ENCODE measurements at regions not wholly inside any gene's neighbourhood (a gene's known extent, or its start where the extent isn't known, plus 50 kb on each side); places are given as distances from the start of the nearest gene placed in this dataset.

GRCh38 chr10:91117505-91117904 is 103.0 kb upstream of the PCGF5 start:
- TF ChIP-seq, protein P1, sequence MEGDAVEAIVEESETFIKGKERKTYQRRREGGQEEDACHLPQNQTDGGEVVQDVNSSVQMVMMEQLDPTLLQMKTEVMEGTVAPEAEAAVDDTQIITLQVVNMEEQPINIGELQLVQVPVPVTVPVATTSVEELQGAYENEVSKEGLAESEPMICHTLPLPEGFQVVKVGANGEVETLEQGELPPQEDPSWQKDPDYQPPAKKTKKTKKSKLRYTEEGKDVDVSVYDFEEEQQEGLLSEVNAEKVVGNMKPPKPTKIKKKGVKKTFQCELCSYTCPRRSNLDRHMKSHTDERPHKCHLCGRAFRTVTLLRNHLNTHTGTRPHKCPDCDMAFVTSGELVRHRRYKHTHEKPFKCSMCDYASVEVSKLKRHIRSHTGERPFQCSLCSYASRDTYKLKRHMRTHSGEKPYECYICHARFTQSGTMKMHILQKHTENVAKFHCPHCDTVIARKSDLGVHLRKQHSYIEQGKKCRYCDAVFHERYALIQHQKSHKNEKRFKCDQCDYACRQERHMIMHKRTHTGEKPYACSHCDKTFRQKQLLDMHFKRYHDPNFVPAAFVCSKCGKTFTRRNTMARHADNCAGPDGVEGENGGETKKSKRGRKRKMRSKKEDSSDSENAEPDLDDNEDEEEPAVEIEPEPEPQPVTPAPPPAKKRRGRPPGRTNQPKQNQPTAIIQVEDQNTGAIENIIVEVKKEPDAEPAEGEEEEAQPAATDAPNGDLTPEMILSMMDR (IDR thresholded peaks at IDR 0.05; ENCODE audit: poor library complexity): no peak
- no peak for TF ChIP-seq EZH2 (IDR thresholded peaks at IDR 0.05; ENCODE audit: borderline replicate concordance)

Data from hepatocyte (in vitro differentiated cells).